ENCODE measurements at regions not wholly inside any gene's neighbourhood (a gene's known extent, or its start where the extent isn't known, plus 50 kb on each side); places are given as distances from the start of the nearest gene placed in this dataset.

GRCh38 chr19:31572102-31572975 is 223.1 kb upstream of the TSHZ3 start:
- H3K27ac Mint-ChIP-seq, result peak overlapping the region in 1 of 6 donors; percentile 62
- no peaks in the 10 kb centered on the region for H3K4me1 Mint-ChIP-seq
- peaks cover 0 to 2% (median 0%) of the 10 kb centered on the region in 7 donors for H3K9me3 Mint-ChIP-seq
- no peak for ATAC-seq (ENCODE audit: low read depth in 2 of 2)
- DNase-seq, result no peak
- no peak overlapping the region for H3K4me3 Mint-ChIP-seq
- H3K36me3 Mint-ChIP-seq, result no peaks in the 10 kb centered on the region
- no peaks in the 10 kb centered on the region for H3K27me3 Mint-ChIP-seq

- Mint-ChIP-seq H3K27me3 (no peaks in the 10 kb centered on the region), H3K27ac (no peak overlapping the region), H3K4me1 (no peaks in the 10 kb centered on the region), H3K4me3 (no peak overlapping the region), H3K36me3 (no peaks in the 10 kb centered on the region), H3K9me3 (peaks cover 0 to 2% (median 0%) of the 10 kb centered on the region in 7 donors)
- no peak for DNase-seq
- ATAC-seq (ENCODE audit: low read depth in 2 of 2), result no peak
Measured at GRCh38 chr19:31572976-31573298, 223.7 kb upstream of the TSHZ3 start.

GRCh38 chr19:31574251-31574973 is 225.2 kb upstream of the TSHZ3 start:
- peaks cover 0 to 5% (median 0%) of the 10 kb centered on the region in 7 donors for H3K9me3 Mint-ChIP-seq
- ATAC-seq (ENCODE audit: low read depth in 2 of 2) (no peak), DNase-seq (no peak)
- H3K4me3 Mint-ChIP-seq, result no peak overlapping the region
- no peaks in the 10 kb centered on the region for H3K27me3 Mint-ChIP-seq
- no peak overlapping the region for H3K27ac Mint-ChIP-seq
- no peaks in the 10 kb centered on the region for H3K36me3 Mint-ChIP-seq
- H3K4me1 Mint-ChIP-seq, result no peaks in the 10 kb centered on the region

- H3K4me1 Mint-ChIP-seq, result no peaks in the 10 kb centered on the region
- ATAC-seq (ENCODE audit: low read depth in 2 of 2), result no peak
Measured at GRCh38 chr19:31575846-31576335, 226.7 kb upstream of the TSHZ3 start.

GRCh38 chr19:31578326-31578725 is 229.1 kb upstream of the TSHZ3 start:
- ATAC-seq (ENCODE audit: low read depth in 2 of 2), result no peak
- H3K36me3 Mint-ChIP-seq, result no peaks in the 10 kb centered on the region
- H3K27ac Mint-ChIP-seq, result no peak overlapping the region
- H3K27me3 Mint-ChIP-seq, result no peaks in the 10 kb centered on the region
- DNase-seq, result no peak
- no peak overlapping the region for H3K4me3 Mint-ChIP-seq
- no peaks in the 10 kb centered on the region for H3K4me1 Mint-ChIP-seq
- peaks cover 0 to 7% (median 3%) of the 10 kb centered on the region in 7 donors for H3K9me3 Mint-ChIP-seq

More at GRCh38 chr19:31575846-31576335, 226.7 kb upstream of the TSHZ3 start:
- Mint-ChIP-seq H3K36me3 (no peaks in the 10 kb centered on the region), H3K27ac (no peak overlapping the region), H3K27me3 (no peaks in the 10 kb centered on the region), H3K9me3 (peaks cover 0 to 5% (median 0%) of the 10 kb centered on the region in 7 donors), H3K4me3 (no peak overlapping the region)
- no peak for DNase-seq

GRCh38 chr19:31583148-31583547 is 233.9 kb upstream of the TSHZ3 start:
- no peak overlapping the region for H3K4me3 Mint-ChIP-seq
- peaks cover 0 to 12% (median under 1%) of the 10 kb centered on the region in 7 donors for H3K9me3 Mint-ChIP-seq
- no peaks in the 10 kb centered on the region for H3K27me3 Mint-ChIP-seq
- DNase-seq (no peak), ATAC-seq (ENCODE audit: low read depth in 2 of 2) (no peak)
- no peaks in the 10 kb centered on the region for H3K36me3 Mint-ChIP-seq
- H3K4me1 Mint-ChIP-seq, result no peaks in the 10 kb centered on the region
- no peak overlapping the region for H3K27ac Mint-ChIP-seq

GRCh38 chr19:31586282-31586681 is 237.0 kb upstream of the TSHZ3 start:
- peaks cover 3 to 18% (median 4%) of the 10 kb centered on the region in 7 donors for H3K9me3 Mint-ChIP-seq
- no peak overlapping the region for H3K4me3 Mint-ChIP-seq
- DNase-seq (no peak), ATAC-seq (ENCODE audit: low read depth in 2 of 2) (no peak)
- no peaks in the 10 kb centered on the region for H3K27me3 Mint-ChIP-seq
- H3K27ac Mint-ChIP-seq, result no peak overlapping the region
- no peaks in the 10 kb centered on the region for H3K4me1 Mint-ChIP-seq
- no peaks in the 10 kb centered on the region for H3K36me3 Mint-ChIP-seq

GRCh38 chr19:31589109-31589508 is 239.9 kb upstream of the TSHZ3 start:
- H3K27me3 Mint-ChIP-seq, result no peaks in the 10 kb centered on the region
- H3K4me3 Mint-ChIP-seq, result no peak overlapping the region
- H3K4me1 Mint-ChIP-seq, result no peaks in the 10 kb centered on the region
- ATAC-seq (ENCODE audit: low read depth in 2 of 2) (no peak), DNase-seq (no peak)
- no peaks in the 10 kb centered on the region for H3K36me3 Mint-ChIP-seq
- peaks cover 0 to 10% (median 4%) of the 10 kb centered on the region in 7 donors for H3K9me3 Mint-ChIP-seq
- H3K27ac Mint-ChIP-seq, result no peak overlapping the region

- Mint-ChIP-seq H3K27me3 (peaks cover 0 to 4% (median 0%) of the 10 kb centered on the region in 3 donors), H3K4me1 (no peaks in the 10 kb centered on the region), H3K4me3 (no peak overlapping the region), H3K9me3 (peaks cover 0 to 10% (median 4%) of the 10 kb centered on the region in 7 donors), H3K27ac (no peak overlapping the region), H3K36me3 (no peaks in the 10 kb centered on the region)
- ATAC-seq (ENCODE audit: low read depth in 2 of 2) (no peak), DNase-seq (no peak)
Measured at GRCh38 chr19:31591258-31591657, 242.0 kb upstream of the TSHZ3 start.

GRCh38 chr19:31592456-31592855 is 243.2 kb upstream of the TSHZ3 start:
- no peak overlapping the region for H3K4me3 Mint-ChIP-seq
- DNase-seq (no peak), ATAC-seq (ENCODE audit: low read depth in 2 of 2) (no peak)
- peaks cover 0 to 4% (median 0%) of the 10 kb centered on the region in 3 donors for H3K27me3 Mint-ChIP-seq
- H3K36me3 Mint-ChIP-seq, result no peaks in the 10 kb centered on the region
- peaks cover 0 to 9% (median 4%) of the 10 kb centered on the region in 7 donors for H3K9me3 Mint-ChIP-seq
- no peaks in the 10 kb centered on the region for H3K4me1 Mint-ChIP-seq
- no peak overlapping the region for H3K27ac Mint-ChIP-seq

- no peak overlapping the region for H3K27ac Mint-ChIP-seq
- H3K4me3 Mint-ChIP-seq, result no peak overlapping the region
- H3K27me3 Mint-ChIP-seq, result peaks cover 0 to 4% (median 0%) of the 10 kb centered on the region in 3 donors
Measured at GRCh38 chr19:31594701-31595100, 245.5 kb upstream of the TSHZ3 start.

GRCh38 chr19:31595521-31595920 is 246.3 kb upstream of the TSHZ3 start:
- no peak for ATAC-seq (ENCODE audit: low read depth in 2 of 2)
- DNase-seq, result no peak
- H3K9me3 Mint-ChIP-seq, result peaks cover 0 to 3% (median 0%) of the 10 kb centered on the region in 7 donors
- H3K27ac Mint-ChIP-seq, result no peak overlapping the region
- no peaks in the 10 kb centered on the region for H3K4me1 Mint-ChIP-seq
- peaks cover 0 to 4% (median 0%) of the 10 kb centered on the region in 3 donors for H3K27me3 Mint-ChIP-seq
- no peak overlapping the region for H3K4me3 Mint-ChIP-seq
- no peaks in the 10 kb centered on the region for H3K36me3 Mint-ChIP-seq

More at GRCh38 chr19:31594701-31595100, 245.5 kb upstream of the TSHZ3 start:
- peaks cover 0 to 6% (median 3%) of the 10 kb centered on the region in 7 donors for H3K9me3 Mint-ChIP-seq
- DNase-seq (no peak), ATAC-seq (ENCODE audit: low read depth in 2 of 2) (no peak)
- H3K4me1 Mint-ChIP-seq, result no peaks in the 10 kb centered on the region
- H3K36me3 Mint-ChIP-seq, result no peaks in the 10 kb centered on the region

- no peak for ATAC-seq (ENCODE audit: low read depth in 2 of 2)
- H3K4me1 Mint-ChIP-seq, result no peaks in the 10 kb centered on the region
- peak overlapping the region in 1 of 8 donors; percentile 53 for H3K4me3 Mint-ChIP-seq
- H3K9me3 Mint-ChIP-seq, result peaks cover 0 to 3% (median 0%) of the 10 kb centered on the region in 7 donors
- no peak overlapping the region for H3K27ac Mint-ChIP-seq
- H3K36me3 Mint-ChIP-seq, result no peaks in the 10 kb centered on the region
- H3K27me3 Mint-ChIP-seq, result peaks cover 0 to 4% (median 0%) of the 10 kb centered on the region in 3 donors
- DNase-seq, result no peak
Measured at GRCh38 chr19:31596751-31597150, 247.5 kb upstream of the TSHZ3 start.

GRCh38 chr19:31597616-31598015 is 248.4 kb upstream of the TSHZ3 start:
- ATAC-seq (ENCODE audit: low read depth in 2 of 2) (no peak), DNase-seq (no peak)
- H3K36me3 Mint-ChIP-seq, result no peaks in the 10 kb centered on the region
- no peak overlapping the region for H3K27ac Mint-ChIP-seq
- peaks cover 0 to 4% (median 0%) of the 10 kb centered on the region in 3 donors for H3K27me3 Mint-ChIP-seq
- H3K9me3 Mint-ChIP-seq, result peaks cover 0 to 3% (median 0%) of the 10 kb centered on the region in 7 donors
- H3K4me1 Mint-ChIP-seq, result no peaks in the 10 kb centered on the region
- no peak overlapping the region for H3K4me3 Mint-ChIP-seq
